Suprapubic skin (tissue), 3 donors: ENCODE measurements at regions not wholly inside any gene's neighbourhood (a gene's known extent, or its start where the extent isn't known, plus 50 kb on each side); places are given as distances from the start of the nearest gene placed in this dataset.

ENCODE experiments used
- POLR2AphosphoS5 ChIP-seq, 3 donors: sonication (generic); formaldehyde crosslinking; IDR thresholded peaks; one replicate each; pipeline ENCODE4 v1.6.1; 2017; ENCODE audit warnings: antibody characterized with exemption in 3 of 3
- TF ChIP-seq, protein P1 (sequence below), 2 donors: fragments of 200-600 bp in 1 of 2; fragments of 450-650 bp in 1 of 2; sonication (generic) in 1 of 2; IDR thresholded peaks; one replicate each; pipeline ENCODE4 v1.5.1; 2016 to 2019; ENCODE audit warnings: antibody characterized with exemption in 2 of 2, mild to moderate bottlenecking in 1 of 2, moderate library complexity in 1 of 2

DNA sequence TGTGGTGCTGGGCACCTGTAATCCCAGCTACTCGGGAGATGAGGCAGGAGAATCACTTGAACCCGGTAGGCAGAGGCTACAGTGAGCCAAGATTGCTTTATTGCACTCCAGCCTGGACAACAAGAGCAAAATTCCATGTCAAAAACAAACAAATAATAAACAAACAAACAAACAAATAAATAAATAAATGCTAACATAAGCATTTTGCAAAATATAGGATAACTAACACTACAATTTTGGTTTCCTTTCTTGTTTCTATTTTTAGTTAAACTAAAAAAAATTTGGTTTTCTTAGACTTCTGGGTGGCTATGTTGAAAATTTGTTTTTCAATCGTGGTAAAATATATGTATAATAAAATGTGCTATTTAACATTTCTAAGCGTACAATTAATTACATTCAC, 115.0 kb upstream of the ZNF516 start:
- TF ChIP-seq, protein P1, sequence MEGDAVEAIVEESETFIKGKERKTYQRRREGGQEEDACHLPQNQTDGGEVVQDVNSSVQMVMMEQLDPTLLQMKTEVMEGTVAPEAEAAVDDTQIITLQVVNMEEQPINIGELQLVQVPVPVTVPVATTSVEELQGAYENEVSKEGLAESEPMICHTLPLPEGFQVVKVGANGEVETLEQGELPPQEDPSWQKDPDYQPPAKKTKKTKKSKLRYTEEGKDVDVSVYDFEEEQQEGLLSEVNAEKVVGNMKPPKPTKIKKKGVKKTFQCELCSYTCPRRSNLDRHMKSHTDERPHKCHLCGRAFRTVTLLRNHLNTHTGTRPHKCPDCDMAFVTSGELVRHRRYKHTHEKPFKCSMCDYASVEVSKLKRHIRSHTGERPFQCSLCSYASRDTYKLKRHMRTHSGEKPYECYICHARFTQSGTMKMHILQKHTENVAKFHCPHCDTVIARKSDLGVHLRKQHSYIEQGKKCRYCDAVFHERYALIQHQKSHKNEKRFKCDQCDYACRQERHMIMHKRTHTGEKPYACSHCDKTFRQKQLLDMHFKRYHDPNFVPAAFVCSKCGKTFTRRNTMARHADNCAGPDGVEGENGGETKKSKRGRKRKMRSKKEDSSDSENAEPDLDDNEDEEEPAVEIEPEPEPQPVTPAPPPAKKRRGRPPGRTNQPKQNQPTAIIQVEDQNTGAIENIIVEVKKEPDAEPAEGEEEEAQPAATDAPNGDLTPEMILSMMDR (IDR thresholded peaks at IDR 0.05) = no peak
- TF ChIP-seq POLR2AphosphoS5 (IDR thresholded peaks at IDR 0.05) = no peak
